OCI-LY3 (cell line): ENCODE measurements at regions not wholly inside any gene's neighbourhood (a gene's known extent, or its start where the extent isn't known, plus 50 kb on each side); places are given as distances from the start of the nearest gene placed in this dataset.

Experiments
- CTCF ChIP-seq: fragments of 200-600, 300-600 bp; sonication (generic); IDR thresholded peaks from 2 replicates; pipeline ENCODE4 v1.5.1; 2014; ENCODE audit warnings: antibody characterized with exemption, low read length, low read depth
- EZH2phosphoT487 ChIP-seq: fragments of 200-600 bp; shearing (Covaris generic); IDR thresholded peaks from 2 replicates; pipeline ENCODE4 v1.6.1; 2018; ENCODE audit warnings: antibody characterized with exemption, mixed run types, low read depth

DNA sequence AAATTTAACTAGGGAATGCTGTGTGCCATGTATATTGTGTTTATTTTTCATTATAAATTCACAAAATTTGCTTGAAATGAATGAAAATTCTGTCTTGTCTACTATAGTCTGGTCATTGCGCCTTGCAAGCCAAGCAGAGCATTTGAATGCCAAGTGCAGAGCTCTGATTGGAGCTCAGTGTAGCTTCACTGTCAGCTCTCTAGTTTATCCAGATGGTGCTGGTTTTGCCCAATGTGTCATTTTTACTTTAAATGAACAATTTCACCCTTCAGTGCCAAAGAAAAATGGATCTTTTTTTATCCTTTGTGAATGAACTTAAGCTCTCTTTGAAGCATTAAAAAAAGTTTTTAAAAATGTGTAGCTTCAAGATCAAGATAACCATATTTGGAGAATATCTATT lies 225.6 kb upstream of the CACNA2D1 start:
- TF ChIP-seq CTCF (no peak), EZH2phosphoT487 (no peak)
